ENCODE measurements at regions not wholly inside any gene's neighbourhood (a gene's known extent, or its start where the extent isn't known, plus 50 kb on each side); places are given as distances from the start of the nearest gene placed in this dataset.

GRCh38 chr19:16015805-16016173, 60.5 kb upstream of the TPM4 start:
- no peak for TF ChIP-seq POLR2A (IDR thresholded peaks at IDR 0.05)
- no peak for TF ChIP-seq CTCF (IDR thresholded peaks at IDR 0.05)
- TF ChIP-seq POLR2AphosphoS5 (IDR thresholded peaks at IDR 0.05) = no peak
- no peak for TF ChIP-seq EP300 (IDR thresholded peaks at IDR 0.05)

Data from upper lobe of left lung (tissue), 4 donors.